SK-N-SH treated with all-trans-retinoic acid at 6 μM for 48 hours (cell line): ENCODE measurements at regions not wholly inside any gene's neighbourhood (a gene's known extent, or its start where the extent isn't known, plus 50 kb on each side); places are given as distances from the start of the nearest gene placed in this dataset.

Experiments
- ESRRG ChIP-seq: fragments of 250-450 bp; sonication (Bioruptor Pico); IDR thresholded peaks from 2 replicates; pipeline ENCODE4 v1.6.1; 2021; ENCODE audit warnings: mild to moderate bottlenecking
- RARB ChIP-seq: fragments of 250-450 bp; sonication (Bioruptor Pico); IDR thresholded peaks from 2 replicates; pipeline ENCODE4 v1.8.0; 2021; ENCODE audit warnings: mild to moderate bottlenecking, moderate library complexity
- ZNF8 ChIP-seq: fragments of 450-650 bp; formaldehyde crosslinking; IDR thresholded peaks from 2 replicates; pipeline ENCODE4 v1.5.0; 2020; ENCODE audit warnings: mild to moderate bottlenecking, moderate library complexity
- TF ChIP-seq, protein P1 (sequence below): fragments of 250-450 bp; sonication (Bioruptor Pico); IDR thresholded peaks from 2 replicates; pipeline ENCODE4 v1.8.0; 2020; ENCODE audit warnings: mild to moderate bottlenecking, moderate library complexity, borderline replicate concordance

DNA sequence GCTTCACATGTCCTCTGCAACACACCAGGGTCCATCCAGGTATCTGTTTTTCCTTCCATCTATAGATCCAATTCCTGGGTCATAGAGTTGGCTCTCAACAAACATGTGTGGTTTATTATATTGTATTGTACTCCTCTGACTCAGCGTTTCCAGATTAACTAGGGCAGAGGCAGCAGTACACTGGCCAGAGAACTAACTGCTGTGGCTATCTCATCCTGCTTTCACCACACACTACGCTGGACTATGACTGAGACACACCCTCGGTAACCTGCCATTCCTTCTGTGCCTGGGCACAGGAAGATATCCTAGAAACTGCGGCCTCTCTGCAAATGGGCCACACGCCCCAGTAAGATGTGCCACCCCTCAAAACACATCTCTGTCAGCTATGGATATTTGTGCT lies 159.8 kb upstream of the STK17B start:
- TF ChIP-seq, protein P1, sequence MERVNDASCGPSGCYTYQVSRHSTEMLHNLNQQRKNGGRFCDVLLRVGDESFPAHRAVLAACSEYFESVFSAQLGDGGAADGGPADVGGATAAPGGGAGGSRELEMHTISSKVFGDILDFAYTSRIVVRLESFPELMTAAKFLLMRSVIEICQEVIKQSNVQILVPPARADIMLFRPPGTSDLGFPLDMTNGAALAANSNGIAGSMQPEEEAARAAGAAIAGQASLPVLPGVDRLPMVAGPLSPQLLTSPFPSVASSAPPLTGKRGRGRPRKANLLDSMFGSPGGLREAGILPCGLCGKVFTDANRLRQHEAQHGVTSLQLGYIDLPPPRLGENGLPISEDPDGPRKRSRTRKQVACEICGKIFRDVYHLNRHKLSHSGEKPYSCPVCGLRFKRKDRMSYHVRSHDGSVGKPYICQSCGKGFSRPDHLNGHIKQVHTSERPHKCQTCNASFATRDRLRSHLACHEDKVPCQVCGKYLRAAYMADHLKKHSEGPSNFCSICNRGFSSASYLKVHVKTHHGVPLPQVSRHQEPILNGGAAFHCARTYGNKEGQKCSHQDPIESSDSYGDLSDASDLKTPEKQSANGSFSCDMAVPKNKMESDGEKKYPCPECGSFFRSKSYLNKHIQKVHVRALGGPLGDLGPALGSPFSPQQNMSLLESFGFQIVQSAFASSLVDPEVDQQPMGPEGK (CRISPR knock-in tag), result no peak
- TF ChIP-seq ZNF8 (CRISPR knock-in tag) (no peak), ESRRG (no peak), RARB (no peak)
